ENCODE measurements at regions not wholly inside any gene's neighbourhood (a gene's known extent, or its start where the extent isn't known, plus 50 kb on each side); places are given as distances from the start of the nearest gene placed in this dataset.
A peak's percentile ranks its signal among the peaks of the same experiment; 100 is the strongest.

DNA sequence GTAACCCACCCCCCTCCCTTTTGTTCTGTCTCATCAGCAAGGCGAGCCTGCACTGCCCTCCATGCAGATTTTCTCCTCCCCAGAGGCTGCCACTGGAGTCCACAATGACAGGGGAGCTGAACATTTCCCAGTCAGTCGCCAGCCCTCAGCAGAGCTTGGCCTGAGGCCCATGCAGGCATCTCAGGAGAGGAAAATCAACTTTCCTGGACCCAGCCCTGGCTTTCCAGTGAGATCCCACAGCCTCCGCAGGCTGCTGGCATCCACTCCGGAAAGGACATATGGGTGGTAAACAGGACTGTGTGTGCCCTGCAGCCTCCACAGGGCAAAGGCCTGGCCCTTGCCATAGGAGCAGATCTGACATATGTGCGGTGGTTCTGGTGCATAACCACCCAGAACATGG is 253.8 kb downstream of the TNS1 start:
- TF ChIP-seq, protein P1, sequence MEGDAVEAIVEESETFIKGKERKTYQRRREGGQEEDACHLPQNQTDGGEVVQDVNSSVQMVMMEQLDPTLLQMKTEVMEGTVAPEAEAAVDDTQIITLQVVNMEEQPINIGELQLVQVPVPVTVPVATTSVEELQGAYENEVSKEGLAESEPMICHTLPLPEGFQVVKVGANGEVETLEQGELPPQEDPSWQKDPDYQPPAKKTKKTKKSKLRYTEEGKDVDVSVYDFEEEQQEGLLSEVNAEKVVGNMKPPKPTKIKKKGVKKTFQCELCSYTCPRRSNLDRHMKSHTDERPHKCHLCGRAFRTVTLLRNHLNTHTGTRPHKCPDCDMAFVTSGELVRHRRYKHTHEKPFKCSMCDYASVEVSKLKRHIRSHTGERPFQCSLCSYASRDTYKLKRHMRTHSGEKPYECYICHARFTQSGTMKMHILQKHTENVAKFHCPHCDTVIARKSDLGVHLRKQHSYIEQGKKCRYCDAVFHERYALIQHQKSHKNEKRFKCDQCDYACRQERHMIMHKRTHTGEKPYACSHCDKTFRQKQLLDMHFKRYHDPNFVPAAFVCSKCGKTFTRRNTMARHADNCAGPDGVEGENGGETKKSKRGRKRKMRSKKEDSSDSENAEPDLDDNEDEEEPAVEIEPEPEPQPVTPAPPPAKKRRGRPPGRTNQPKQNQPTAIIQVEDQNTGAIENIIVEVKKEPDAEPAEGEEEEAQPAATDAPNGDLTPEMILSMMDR (conservative IDR thresholded peaks at IDR 0.05; ENCODE audit: control insufficient read depth, insufficient read depth, low read depth, low read length): no peak
- DNase-seq (ENCODE audit: low read depth): no peak
- H3K4me3 ChIP-seq (ENCODE audit: control insufficient read depth, low read depth, low read length): no peak overlapping the region

DNA sequence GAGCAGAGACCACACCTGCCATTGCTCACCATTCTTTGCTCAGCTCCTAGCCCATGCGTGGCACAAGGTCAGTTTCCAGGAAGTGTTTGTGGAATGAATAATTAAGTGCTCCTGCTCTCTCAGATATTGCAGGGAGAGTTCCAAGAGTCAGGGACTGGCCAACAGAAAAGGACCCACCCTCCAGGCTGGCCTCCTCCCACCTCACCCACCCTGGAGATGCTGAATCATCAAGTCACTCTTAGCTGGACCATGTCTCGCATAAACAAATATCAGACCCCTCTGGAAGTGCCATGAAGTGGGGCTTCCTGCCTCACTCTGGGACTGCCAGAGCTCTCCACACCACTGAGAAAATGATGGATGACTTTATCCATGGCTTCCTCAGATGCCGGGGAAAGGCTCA is 256.0 kb downstream of the TNS1 start:
- TF ChIP-seq, protein P1 (conservative IDR thresholded peaks at IDR 0.05; ENCODE audit: control insufficient read depth, insufficient read depth, low read depth, low read length): no peak
- DNase-seq (ENCODE audit: low read depth): peak; percentile 8
- H3K4me3 ChIP-seq (ENCODE audit: control insufficient read depth, low read depth, low read length): no peak overlapping the region

DNA sequence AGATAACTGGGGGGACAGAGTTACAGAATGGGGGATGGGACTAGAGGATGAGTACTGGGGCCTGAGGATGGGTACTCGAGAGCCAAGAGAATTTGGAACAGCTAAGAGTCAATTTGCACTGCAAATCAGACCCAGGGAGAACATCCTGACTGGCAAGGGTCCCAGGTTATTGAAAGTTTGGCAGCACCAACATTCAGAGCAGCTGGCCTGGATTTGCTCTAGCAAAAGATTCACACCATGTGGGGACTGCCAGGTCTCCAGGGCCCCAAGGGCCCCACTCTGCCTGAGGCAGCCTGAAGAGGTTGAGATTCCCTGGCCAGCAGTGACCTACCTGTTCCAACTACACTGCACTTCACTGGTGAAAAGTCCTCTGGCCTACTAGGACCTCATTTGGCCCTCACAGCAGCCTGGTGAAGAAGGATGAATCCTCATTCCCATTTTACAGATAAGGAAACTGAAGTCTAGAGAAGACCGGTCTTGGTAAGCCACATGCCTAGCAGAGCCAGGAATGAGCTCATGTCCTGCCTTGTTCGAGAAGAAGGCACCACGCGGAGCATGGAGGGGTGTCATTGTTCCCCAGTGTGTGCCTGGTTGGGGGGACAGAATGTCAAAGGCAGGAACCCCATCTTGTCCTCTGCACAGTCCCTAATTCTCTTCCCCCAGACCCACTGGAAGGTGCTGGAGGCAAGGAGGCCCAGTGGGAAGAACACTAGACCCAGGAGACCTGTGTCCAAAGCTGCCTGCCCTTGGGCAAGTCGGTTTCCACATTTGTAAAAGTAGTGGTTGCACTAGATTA is 258.6 kb downstream of the TNS1 start:
- TF ChIP-seq, protein P1 (conservative IDR thresholded peaks at IDR 0.05; ENCODE audit: control insufficient read depth, insufficient read depth, low read depth, low read length): no peak
- DNase-seq (ENCODE audit: low read depth): peak; percentile 15
- no peak overlapping the region for H3K4me3 ChIP-seq (ENCODE audit: control insufficient read depth, low read depth, low read length)

DNA sequence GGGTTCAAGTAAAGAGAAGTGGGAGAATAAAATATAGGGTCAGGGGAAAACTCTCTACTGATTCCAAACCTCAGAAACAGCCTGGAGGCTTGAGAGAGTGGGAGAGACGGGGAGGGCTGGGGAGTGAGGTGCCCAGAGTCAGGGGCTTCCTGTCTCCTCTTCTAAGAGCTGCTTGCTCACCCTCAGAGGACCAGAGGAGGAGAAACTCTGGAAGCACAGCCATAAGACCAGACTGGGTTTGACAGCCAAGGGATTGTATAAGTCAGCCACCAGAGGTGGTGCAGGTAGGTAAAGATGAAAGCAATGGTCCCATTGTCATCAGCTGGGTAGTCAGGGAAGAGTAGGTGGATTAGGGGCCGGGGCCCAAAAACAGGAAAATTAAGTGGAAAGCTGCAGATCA is 259.4 kb downstream of the TNS1 start:
- DNase-seq (ENCODE audit: low read depth): no peak
- no peak overlapping the region for H3K4me3 ChIP-seq (ENCODE audit: control insufficient read depth, low read depth, low read length)
- TF ChIP-seq, protein P1 (conservative IDR thresholded peaks at IDR 0.05; ENCODE audit: control insufficient read depth, insufficient read depth, low read depth, low read length): no peak

DNA sequence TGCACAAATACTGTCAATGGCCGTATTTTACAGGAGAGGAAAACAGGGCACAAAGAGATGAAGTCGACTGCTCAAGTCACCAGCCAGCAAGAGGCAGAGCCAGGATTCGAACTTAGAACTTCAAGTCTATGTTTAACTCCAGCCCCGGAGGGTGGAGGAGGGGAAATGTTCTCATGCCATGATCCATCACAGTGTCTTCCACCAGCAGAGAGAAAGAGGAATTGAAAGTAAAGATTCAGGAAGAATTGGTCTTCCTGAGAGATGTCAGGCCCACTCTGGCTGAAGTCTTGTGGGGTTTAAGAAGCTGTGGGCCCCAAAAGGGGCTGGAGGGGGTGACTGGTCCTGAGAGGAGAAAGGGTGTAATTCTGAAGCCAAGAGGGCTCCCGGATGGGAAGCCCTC is 260.0 kb downstream of the TNS1 start:
- DNase-seq (ENCODE audit: low read depth): no peak
- H3K4me3 ChIP-seq (ENCODE audit: control insufficient read depth, low read depth, low read length): no peak overlapping the region
- TF ChIP-seq, protein P1 (conservative IDR thresholded peaks at IDR 0.05; ENCODE audit: control insufficient read depth, insufficient read depth, low read depth, low read length): no peak

DNA sequence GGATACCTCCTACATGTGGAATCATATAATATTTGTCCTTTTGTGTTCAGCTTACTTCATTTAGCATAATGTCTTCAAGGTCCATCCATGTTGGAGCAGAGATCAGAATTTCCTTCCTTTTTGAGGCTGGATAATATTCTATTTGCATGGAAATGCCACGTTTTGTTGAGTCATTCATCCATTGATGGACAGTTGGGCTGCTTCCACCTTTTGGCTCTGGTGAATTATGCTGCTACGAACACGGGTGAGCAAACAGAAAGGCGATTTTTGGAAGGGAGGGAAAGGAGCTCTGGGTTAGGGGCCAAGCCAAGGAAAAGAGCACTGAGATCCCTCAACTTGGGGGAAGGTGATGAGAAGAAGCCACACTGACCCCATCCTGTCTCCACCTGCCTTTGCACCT is 260.5 kb downstream of the TNS1 start:
- TF ChIP-seq, protein P1 (conservative IDR thresholded peaks at IDR 0.05; ENCODE audit: control insufficient read depth, insufficient read depth, low read depth, low read length): no peak
- no peak overlapping the region for H3K4me3 ChIP-seq (ENCODE audit: control insufficient read depth, low read depth, low read length)
- no peak for DNase-seq (ENCODE audit: low read depth)
